Iris pigment epithelial cell (primary cell): ENCODE measurements at regions not wholly inside any gene's neighbourhood (a gene's known extent, or its start where the extent isn't known, plus 50 kb on each side); places are given as distances from the start of the nearest gene placed in this dataset.
"Not testable (repeated sequence)": the region's sequence is repeated elsewhere in the genome, so short reads cannot be mapped to it uniquely, and the experiment has no call there.

Source experiments
- DNase-seq: peaks from one replicate; pipeline ENCODE4 v3.0.0-alpha.2; 2011; ENCODE audit warnings: low read depth

DNA sequence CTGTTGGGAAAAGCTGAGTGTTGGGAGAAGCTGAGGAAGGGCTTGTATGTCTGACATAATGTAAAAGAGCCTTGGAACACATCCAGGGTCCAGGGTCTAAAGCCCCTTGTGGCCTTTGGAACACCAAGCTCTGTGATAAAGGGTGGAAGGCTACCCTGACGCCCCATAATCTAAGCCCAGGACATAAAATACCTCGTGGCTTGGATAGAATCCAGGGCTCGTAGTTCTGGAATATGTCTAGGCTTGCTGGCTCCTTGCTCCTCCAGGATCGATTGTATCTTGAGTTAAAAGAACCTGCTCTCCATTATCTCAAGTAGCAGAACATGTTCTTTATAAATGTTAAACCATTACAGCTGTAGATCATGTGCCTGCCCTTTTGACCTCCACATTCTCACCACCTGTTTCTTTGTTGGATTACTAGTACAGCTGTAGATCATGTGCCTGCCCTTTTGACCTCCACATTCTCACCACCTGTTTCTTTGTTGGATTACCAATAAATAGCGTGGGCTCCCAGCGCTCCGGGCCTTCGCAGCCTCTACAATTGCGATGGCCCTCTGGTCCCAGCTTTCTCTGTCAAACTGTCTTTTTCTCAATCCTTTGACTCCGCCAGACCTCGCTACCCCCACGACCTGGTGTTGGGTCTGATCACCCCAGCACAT lies 246.9 kb upstream of the KCNH7 start:
- not testable (repeated sequence) for DNase-seq

DNA sequence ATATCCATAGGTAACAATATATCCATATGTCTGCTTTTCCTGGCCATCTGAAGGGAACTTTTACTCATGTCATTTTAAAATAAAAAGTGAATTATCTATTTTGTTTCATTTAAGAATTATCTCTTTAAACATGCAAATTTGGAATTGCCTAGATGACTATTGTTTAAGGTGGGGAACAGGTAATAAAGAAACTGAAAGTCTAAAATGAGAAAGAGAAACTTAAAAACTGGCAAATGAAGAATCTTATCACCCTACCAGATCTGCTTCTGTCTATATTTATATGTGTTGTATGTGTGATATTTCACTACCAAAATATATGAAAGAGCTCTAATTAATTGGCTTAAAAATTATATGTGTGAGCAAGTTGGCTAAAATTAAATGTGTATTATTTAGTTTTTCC lies 243.2 kb upstream of the KCNH7 start:
- DNase-seq: no peak

DNA sequence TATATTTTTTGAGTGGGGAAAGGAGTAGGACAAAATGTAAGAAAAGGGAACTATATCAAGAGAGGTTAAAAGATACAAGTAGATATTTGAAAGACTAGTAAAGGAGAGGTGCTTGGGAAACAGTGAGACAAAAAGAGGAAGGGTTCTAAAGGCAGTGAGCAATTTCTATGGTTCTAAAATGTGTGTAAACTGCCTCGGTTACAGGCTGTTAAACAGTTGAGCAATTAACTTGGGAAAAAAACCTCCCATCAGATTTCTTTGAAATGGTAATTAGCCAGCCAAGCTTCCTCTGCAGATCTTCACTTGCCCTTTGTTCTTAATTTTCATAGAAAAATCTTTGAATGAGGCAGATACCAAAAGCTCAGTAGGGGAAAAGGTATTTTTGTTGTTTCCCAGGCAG lies 238.7 kb upstream of the KCNH7 start:
- DNase-seq: no peak

DNA sequence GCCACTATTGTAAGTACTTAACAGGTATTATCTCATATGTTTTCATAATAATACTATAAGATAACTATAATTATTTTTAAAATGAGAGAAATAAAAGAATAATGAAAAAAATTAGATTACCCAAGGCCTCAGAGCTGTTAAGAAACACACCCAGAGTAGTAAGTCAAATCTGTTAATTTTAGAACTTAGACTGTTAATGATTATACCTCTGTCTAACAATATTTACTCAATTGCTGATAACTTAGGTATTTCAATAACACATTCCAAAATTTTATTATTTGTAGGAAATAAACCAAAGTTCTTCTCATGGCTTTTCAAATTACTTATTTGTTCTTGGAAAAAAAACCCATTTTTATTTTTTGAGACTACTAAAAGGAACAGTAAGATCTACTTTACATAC lies 227.5 kb upstream of the KCNH7 start:
- DNase-seq: no peak

DNA sequence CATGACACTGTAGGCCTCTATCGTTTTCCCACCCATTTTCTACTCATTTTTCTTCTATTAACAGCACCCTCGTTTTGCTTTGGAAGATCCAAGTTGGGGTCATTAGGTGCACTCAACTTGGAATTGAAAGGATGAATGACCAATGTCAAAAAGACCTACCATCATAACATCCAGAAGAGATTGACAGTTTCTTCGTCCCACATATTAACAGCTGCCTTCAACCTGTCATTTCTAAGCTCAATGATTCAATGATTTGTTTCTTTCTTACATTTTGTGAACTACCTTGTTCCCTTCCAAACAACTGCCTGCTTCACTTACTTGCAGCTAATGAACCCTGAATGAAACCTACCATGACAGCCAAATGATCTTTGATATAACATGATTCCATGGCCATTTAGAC lies 224.0 kb upstream of the KCNH7 start:
- no peak for DNase-seq

DNA sequence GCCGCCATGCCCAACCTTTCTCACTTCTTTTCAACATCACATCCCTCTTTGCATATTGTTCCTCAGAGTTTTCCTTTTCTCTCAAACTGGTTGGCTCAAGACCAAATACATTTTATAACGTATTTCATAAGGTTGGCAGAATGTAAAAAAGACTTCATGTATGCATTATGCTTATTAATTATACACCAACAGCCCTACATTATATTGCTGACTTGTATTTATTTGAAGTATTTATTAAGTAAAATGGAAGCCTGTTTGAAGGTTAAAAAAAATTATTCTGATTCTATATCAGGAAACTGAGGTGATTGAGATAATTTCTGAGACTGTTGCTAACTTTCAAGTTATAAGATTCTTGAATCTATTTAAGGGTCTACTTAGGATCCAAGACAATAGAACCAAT lies 208.0 kb upstream of the KCNH7 start:
- no peak for DNase-seq

DNA sequence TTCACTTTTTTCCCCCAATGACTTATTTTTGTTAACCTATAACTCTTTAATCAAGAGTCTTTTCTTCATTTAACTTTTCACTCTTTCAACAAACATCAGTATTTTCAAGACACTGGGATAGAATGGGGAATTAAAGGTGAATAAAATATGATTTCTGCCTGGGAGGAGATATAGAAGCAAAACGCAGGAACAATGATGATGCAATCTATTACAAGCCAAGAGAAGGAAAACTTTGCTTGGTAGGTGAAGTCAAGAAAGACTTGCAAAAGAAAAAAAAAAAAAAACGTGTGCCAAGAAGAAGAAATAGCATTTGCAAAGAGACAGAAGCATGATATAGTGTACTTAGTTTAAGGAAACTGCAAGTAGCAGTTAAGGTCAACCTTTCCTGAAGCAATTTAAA lies 207.3 kb upstream of the KCNH7 start:
- DNase-seq: no peak

DNA sequence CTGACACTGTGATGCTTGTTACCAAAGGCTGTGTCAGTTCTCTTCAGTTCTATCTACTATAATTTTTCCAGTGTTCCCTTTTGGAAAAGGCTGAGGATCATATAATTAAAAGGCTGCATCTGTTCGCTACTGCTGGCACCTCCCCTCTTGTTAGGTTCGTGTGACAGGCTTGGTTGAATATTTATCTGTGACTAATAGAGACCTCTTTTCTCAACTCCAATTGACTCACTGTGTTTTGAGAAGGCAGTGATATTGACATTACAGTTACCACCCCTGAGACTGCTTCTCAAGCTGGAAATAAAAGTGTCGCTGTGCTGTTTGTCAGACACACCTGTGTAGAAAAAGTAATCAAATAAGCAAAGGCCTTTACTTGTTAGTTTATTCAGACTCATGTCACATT lies 205.5 kb upstream of the KCNH7 start:
- DNase-seq: no peak

DNA sequence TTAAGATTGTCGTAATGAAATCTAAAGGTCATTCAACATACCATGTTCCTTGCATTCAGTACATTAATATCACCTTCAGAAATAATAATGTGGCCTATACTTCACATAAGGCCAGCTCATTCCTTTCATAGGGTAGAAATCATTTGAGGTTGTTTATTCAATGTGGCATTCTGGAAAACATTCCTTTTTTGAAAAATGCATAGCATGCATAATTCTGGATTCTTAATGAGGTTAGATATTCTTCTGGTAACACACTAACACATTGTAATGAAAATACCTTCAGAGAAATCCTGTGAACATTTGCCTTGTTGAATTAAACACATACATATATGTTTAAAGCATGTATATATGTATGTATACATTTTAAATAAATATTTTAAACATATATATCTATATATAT lies 204.6 kb upstream of the KCNH7 start:
- DNase-seq: no peak

DNA sequence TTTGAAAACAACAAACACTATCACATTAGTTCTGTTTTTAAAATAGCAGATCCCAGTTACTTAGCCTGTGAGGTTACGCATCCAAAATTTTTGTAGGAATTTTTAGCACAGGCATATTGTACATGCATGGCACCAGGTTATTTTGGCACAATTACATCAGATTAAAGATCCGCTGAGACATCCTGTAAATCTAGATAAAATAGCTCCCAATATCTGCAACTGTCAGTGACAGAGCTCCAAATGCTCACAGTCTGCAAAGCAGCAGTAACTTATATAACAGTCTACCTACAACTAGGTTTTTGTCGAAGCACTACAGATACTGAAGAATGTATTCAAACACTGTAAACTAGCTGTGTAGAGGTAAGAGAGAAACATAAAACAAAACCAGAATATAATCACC lies 200.7 kb upstream of the KCNH7 start:
- no peak for DNase-seq

DNA sequence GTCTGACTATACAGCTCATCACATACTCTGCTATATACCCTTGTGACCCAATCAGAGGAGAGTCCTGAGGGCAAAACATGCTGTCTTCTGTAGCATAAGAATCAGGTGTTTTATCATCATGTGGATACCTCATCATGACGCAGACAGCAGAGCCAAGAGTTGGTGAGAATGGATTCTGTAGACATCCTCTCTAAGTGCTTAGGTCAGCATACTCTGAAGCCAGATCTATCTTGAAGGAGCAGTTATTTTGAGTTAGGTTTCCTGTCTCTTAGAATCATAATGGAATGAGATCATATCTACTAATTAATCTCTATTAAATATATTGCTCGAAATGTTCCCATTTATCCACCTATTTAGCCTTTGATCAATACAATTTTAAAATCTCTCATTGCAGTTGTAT lies 190.2 kb upstream of the KCNH7 start:
- no peak for DNase-seq

DNA sequence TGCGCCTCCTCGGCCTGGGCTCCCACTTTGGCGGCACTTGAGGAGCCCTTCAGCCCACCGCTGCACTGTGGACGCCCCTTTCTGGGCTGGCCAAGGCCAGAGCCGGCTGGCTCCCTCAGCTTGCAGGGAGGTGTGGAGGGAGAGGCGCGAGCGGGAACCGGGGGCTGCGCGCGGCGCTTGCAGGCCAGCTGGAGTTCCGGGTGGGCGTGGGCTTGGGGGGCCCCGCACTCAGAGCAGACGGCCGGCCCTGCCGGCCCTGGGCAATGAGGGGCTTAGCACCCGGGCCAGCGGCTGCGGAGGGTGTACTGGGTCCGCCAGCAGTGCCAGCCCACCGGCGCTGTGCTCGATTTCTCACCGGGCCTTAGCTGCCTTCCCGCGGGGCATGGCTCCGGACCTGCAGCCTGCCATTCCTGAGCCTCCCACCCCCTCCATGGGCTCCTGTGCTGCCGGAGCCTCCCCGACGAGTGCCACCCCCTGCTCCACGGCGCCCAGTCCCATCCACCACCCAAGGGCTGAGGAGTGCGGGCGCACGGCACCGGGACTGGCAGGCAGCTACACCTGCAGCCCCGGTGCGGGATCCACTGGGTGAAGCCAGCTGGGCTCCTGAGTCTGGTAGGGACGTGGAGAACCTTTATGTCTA lies 187.7 kb upstream of the KCNH7 start:
- not testable (repeated sequence) for DNase-seq

DNA sequence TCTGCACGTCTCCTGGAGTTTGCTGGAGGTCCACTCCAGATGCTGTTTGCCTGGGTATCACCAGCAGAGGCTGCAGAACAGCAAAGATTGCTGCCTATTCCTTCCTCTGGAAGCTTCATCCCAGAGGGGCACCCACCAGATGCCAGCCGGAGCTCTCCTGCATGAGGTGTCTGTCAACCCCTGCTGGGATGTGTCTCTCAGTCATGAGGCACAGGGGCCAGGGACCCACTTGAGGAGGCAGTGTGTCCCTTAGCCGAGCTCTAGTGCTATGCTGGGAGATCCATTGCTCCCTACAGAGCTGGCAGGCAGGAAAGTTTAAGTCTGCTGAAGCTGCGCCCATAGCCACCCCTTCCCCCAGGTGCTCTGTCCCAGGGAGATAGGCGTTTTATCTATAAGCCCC lies 178.3 kb upstream of the KCNH7 start:
- DNase-seq: not testable (repeated sequence)

DNA sequence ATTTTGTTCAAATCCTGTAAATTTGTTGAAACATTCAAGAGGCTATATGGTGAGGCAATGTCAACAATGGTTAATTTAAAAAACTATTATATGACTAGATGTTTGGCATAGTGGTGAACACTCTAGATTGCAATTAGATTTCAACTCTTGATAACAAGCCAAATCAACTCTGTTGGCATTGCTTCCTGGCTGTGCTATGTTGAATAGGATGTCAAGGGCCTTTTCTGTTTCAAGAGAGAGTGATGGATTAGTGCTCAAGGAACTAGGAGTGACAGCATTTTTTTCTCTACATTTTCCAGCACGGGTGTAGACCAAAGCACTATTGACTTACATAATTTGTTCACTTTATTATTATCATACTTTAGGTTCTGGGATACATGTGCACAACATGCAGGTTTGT lies 172.4 kb upstream of the KCNH7 start:
- DNase-seq: no peak

DNA sequence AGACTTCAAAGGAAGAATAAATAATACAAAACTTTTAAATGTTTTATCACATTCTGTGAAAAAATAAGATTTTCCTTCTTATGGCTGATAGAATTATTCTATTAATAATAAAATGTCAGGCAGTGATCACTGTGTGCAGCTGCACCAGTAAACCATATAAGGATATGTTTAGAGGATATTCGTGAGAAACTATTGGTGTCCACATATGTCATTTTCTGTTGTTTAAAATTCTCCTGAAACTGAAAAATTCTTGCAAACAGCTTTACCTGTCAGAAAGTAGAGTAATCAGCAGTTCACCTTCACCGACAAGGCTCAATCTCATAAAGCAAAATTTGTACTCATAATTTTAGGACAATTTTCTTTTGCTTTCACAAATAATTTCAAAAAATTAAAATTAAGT lies 170.1 kb upstream of the KCNH7 start:
- DNase-seq: no peak

DNA sequence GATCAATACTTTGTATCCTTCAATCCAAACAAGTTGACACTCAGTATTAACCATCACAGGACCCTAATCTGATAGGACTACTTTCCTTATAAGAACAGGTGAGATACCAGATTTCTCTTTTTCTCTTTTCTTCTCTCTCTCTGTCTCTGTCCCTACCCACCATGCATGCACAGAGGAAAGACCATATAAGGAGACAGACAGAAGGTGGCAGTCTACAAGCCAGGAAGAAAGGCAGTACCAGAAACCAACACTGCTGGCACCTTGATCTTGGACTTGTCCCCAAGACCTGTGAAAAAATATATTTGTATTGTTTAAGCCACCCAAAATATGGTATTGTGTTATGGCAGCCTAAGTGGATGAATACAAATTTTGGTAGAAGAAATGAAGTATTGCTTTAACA lies 156.2 kb upstream of the KCNH7 start:
- DNase-seq: no peak

DNA sequence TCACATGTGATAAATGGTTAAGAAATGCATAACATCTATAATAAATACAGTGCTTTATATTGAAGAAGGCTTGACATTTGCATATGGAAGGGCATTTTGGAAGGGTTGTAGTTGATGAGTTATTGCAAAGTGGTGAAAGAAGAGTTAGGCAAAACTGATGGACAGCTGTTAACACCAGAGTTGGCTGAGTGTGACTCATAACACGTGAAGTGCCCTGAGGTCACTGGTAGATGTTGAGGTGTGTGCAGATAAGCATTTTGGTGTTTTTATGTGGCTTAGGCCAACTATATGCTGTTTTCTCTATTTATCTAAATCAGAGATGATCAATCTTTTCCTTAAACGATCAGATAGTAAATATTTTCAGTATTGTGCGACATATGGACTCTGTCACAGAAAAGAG lies 154.3 kb upstream of the KCNH7 start:
- no peak for DNase-seq

DNA sequence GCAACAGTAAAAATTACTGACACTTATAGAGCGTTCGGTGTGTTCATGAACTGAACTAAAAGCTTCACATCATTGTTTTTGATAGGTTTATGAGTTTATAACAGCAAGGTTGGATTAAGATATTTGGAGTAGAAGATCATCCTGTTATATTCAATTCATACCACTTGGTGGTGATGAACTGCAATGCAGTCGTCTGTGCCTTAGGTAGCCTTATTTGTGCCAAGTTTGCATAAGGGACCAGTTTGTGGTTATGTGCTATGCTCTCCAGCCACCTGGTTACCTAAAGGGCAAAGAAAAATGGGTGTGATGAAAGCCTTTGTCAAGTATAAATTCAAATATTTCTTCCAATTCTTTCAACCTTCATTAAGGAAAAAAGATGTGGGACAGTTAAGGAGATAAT lies 150.9 kb upstream of the KCNH7 start:
- no peak for DNase-seq

DNA sequence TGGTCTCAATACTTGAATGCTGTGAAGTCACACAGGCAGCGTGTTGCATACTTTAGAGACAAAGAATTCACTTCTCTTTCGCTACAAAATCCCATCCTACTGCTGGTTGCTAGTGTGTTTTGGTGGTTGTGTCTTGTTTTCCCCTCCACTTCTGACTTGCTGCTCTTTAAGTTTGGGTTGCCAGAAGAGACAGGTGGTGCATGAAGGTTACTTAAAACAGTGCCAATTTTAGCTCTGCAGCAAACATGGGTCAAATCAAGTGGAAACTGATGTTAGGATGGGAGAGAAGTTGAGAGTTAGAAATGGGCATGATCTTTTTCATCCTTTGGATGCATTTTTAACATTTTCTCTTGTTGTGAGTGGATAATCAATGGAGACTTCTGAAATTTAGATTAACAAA lies 136.2 kb upstream of the KCNH7 start:
- no peak for DNase-seq

DNA sequence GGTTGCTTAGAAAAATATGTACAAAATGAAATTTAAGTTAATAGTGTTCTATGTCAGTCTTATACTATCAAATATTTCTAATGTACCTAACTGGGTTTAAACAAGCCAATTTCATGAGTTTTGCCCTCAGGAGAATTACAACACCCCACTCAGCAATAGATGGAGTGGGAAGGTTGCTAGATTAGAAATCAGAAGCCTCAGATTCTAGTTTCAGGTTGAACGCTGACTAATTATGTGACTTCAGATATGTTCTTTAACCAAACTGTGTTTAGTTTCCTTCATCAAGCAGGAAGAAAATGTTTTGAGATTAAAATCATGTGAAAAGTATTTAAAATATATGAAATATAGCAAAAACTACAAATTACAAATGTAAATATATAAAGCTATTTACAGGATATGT lies 133.8 kb upstream of the KCNH7 start:
- no peak for DNase-seq

DNA sequence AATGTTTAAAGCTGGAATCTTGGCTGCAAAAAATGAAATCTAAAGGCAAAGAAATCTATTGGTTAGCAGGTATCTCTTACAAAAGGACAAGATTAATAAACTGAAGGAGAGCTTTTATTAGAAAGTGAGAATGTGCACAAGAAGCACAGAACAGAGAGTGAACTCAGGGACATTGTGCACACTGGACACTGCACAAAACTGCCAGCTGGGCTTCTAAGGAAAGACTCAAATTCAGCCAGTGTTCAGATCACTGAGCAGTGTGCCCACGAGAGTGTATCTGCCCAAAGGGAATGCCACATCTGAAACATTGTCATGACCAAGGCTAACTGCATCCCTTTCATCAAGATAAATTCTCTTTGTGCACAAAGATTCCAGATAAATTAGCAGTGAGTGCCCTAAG lies 129.7 kb upstream of the KCNH7 start:
- DNase-seq: no peak

DNA sequence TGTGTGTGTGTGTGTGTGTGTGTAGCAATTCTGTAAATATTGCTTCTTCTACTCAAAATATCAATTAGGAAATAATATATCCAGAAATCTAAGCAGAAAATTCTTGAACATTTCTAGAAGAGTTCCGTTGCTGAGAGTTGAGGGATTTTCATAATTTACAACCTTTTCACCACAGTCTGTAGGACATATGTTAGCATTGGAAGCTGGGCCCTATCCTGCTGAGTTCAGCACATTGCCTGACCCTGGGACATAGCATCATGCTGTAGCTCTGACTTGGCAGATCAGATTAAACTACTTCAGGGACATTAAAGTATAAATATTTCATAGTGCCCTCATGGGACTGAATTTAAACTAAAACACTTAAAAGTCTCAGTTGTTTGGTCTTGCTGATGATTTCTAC lies 129.2 kb upstream of the KCNH7 start:
- DNase-seq: no peak

DNA sequence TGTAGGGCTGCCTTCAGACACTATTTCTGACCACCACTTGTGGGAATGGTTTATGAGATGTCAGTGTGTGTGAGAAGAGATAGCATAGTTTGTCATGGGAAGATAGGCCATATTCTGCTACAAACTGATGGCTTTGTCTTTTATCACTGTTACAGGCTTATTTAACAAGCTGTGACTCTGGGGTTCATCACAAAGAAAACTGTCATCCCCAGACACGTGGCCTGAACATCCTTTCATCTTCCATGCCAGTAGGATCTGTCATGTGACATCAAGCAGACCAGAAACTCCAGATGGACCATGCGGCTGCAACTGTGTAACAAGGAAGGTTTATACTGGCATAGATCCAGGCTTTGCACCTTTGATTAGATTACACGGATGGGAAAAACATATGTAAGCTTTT lies 128.6 kb upstream of the KCNH7 start:
- DNase-seq: no peak

DNA sequence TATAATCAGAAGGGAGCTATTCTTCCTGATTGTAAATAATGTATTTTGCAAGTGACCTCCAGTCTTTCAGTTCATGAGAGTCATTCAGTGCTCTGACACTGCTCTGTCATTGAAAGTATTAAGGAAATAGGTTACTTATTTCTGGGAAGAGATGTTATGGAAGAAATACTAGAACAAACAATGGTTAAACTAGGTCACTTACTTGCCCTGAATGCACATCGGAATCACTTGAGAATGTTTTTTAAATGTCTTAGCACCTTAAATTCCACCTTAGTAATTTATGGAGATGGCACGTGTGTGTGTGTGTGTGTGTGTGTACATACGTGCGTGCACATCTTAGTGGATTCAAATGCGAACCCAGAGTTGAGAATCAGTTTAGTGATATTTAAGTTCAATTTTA lies 126.6 kb upstream of the KCNH7 start:
- no peak for DNase-seq
